Right ventricle myocardium inferior (tissue), 1 donor: ENCODE measurements at regions not wholly inside any gene's neighbourhood (a gene's known extent, or its start where the extent isn't known, plus 50 kb on each side); places are given as distances from the start of the nearest gene placed in this dataset.
"Not testable (repeated sequence)": the region's sequence is repeated elsewhere in the genome, so short reads cannot be mapped to it uniquely, and the experiment has no call there.

Experiments
- ATAC-seq: fragments of 200-7000 bp; cut with Tn5 transposase; one replicate; pipeline ENCODE4 v1.9.1; 2020; ENCODE audit warnings: mild to moderate bottlenecking, moderate library complexity
- DNase-seq: peaks from one replicate; pipeline ENCODE4 v3.0.0; 2021; ENCODE audit errors: missing footprints
- intact Hi-C: fragments of 100-400 bp; cut with DNase I; formaldehyde crosslinking; loops from one replicate; pipeline ENCODE4 v1.11.0; 2022
- donor health status: DM: no; HTN: yes; CAD: no; lungs with severe emphysema.

DNA sequence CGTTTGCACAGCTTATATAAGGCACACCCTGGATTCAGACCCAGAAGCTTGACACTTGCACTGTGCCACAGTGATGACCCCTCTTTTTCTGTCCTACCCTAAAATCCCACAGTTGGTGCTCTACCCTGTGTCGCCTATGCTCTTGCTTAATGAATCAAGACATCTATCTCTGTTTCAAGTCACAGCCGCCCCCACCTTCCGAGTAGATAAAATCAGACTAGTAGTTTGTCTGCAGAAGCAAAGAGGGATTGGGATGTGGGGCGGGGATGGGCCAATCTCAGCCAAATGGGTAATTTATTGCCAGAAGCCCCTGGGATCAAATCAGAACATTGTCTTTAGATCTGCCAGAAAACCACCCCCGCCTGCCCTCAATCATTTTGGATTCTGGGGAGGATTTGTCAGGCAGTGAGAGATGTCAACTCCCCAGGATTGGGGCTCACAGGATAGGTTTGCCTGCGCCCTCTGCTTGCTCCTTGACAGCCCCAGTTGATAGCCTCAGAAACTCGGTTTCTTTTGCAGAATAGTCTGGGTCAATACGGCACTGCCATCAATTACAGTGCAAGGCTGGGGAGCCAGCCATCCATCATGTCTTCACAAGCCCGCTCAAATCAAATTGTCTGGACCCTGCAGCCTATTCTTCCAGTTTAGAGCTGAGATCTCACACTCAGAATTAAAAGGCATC, 520.8 kb downstream of the GRIN2A start:
- intact Hi-C loops, result no loop called here
- ATAC-seq, result no peak
- no peak for DNase-seq

DNA sequence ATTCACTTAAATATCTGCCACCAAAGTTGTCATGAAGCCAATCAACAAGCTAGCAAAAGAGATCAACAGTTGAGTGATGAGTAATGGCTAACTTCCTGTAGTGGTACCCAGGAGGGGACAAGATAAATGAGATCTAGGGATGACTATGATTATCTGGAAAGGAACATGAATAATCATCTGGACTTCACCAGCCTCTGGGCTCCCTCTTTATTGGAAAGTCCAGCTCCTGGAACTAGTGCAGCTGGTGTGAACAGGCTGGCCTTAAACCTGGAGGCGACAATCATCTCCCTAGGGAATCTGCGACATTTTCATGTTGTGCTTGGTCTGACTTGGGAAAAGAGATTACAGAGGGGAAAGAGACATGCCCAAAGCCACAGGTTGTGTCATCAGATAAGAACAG, 518.6 kb downstream of the GRIN2A start:
- ATAC-seq, result no peak
- intact Hi-C loops, result no loop called here
- DNase-seq, result no peak

DNA sequence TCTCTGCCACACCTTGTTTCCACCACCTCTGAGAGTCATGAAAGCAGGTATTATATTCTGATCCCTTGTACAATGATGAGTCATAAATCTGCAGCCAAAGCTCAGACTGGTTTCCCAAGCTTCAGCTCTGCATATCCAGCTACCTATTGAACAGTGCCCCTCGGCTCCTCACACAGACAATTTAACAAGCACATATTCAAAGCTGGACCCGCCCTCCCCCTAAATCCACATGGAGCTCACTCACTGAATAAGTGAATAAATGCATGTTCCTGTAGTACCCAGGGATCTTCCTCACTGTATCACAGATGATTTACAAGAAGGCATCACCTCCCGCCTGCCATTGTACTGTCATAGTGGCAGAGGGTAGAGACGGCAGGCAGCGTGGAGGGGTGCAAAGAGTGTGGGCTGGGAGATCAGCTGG, 516.4 kb downstream of the GRIN2A start:
- DNase-seq, result no peak
- intact Hi-C loops, result no loop called here
- ATAC-seq, result no peak

- ATAC-seq, result no peak
- intact Hi-C loops, result no loop called here
These were observed 515.3 kb downstream of the GRIN2A start for GRCh38 chr16:9666834-9667480.

GRCh38 chr16:9670033-9670432, 512.2 kb downstream of the GRIN2A start:
- no peak for DNase-seq
- intact Hi-C loops, result no loop called here
- ATAC-seq, result no peak

More at GRCh38 chr16:9666834-9667480, 515.3 kb downstream of the GRIN2A start:
- no peak for DNase-seq

- DNase-seq, intact Hi-C loops, ATAC-seq: not testable (repeated sequence)
These were observed 511.6 kb downstream of the GRIN2A start for GRCh38 chr16:9670616-9671015.

DNA sequence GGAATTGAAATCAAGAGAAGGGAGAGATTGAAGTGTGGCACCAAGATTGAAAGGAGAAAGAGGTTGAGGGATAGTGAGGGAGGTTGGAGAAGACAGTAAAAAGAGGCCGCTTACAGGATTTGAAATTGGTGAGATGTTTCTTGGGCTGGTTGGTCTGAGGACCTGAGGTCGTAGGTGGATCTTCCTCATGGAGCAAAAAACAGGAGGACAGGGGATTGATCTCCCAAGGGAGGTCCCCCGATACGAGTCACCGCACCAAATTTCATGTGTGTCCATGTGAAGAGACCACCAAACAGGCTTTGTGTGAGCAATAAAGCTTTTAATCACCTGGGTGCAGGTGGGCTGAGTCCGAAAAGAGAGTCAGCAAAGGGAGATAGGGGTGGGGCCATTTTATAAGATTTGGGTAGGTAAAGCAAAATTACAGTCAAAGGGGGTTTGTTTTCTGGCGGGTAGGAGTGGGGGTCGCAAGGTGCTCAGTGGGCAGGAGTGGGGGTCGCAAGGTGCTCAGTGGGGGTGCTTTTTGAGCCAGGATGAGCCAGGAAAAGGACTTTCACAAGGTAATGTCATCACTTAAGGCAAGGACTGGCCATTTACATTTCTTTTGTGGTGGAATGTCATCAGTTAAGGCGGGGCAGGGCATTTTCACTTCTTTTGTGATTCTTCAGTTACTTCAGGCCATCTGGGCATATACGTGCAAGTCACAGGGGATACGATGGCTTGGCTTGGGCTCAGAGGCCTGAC, 505.5 kb downstream of the GRIN2A start:
- intact Hi-C loops, DNase-seq, ATAC-seq: not testable (repeated sequence)

- DNase-seq (no peak), ATAC-seq (no peak)
- intact Hi-C loops, result no loop called here
These were observed 505.0 kb downstream of the GRIN2A start for GRCh38 chr16:9677301-9677653.

DNA sequence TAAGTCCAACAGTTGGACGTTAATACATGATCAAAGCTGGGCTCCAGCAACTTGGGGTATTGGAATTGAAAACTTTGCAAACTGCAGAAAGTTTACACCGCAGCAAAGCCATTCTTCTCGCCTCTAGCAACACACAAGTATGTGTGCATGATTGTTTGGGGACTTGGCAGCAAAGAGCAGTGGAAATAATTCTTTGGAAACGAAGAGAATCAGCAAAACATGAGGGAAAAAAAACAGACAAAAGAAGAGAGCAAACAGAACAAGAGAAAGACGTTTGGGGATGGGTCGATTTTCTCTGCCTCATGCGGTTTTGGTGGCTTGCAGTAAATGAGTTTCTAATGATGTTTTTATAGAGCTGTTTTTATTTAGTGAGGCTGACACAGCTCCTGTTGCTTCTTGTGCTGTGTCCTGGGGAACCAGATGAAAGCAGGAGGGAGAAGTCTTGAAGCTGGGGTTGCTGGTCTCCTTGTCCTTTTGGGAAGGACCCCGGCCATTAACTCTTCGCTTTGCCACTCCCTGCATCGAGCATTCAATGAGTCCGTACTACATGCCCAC, 502.9 kb downstream of the GRIN2A start:
- DNase-seq, result no peak
- ATAC-seq, result no peak
- intact Hi-C loops, result no loop called here

DNA sequence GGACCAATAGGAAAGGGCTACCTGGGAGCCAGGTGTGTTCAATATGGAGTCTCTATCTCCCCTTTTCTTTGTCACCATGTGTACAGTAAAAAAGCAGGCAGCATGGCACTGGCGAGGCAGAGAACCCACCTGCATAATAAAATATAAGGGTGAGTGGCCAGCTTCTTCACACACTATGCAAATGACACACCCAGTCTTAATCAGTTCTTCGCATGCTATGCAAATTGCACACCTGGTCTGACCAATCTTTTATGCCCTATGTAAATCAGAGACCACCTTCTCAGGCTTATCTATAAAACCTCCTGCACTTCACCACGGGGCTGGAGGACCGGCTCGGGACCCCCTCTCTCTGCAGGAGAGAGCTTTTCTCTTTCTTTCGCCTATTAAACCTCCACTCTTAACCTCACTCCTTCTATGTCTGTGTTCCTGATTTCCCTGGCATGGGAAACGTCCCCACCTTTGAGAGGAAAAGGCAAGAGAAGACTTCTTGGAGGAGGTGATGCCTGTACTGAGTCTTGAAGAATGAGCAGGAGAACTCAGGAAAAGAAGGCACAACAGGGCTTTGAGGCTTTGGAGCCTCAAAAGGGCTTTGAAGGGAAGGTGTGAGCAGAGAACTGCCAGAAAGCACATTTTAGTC, 502.1 kb downstream of the GRIN2A start:
- DNase-seq (no peak), ATAC-seq (no peak)
- intact Hi-C loops, result no loop called here

DNA sequence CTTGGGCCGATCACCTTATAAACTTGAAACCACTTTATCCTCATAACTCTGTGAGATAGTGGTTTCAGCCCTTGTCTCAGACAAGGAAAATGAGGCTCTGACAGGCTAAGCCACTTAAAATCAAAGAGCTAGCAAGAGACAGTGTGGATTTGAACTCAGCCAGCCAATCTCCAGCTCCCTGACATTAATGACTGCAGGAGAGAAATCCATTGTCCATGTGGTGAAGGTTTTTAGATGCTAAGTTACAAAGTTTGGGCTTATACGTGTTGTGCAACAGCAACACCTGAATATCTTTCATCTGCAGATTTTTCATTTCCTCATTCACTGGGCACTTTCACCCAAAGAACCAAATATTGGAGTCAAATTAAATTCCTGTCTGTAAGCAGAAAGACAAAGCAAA, 501.3 kb downstream of the GRIN2A start:
- ATAC-seq (no peak), DNase-seq (no peak)
- intact Hi-C loops, result no loop called here

- DNase-seq (no peak), ATAC-seq (no peak)
- intact Hi-C loops, result no loop called here
These were observed 500.7 kb downstream of the GRIN2A start for GRCh38 chr16:9681508-9681907.

- intact Hi-C loops, result no loop called here
- DNase-seq (no peak), ATAC-seq (no peak)
These were observed 499.9 kb downstream of the GRIN2A start for GRCh38 chr16:9682320-9682719.

DNA sequence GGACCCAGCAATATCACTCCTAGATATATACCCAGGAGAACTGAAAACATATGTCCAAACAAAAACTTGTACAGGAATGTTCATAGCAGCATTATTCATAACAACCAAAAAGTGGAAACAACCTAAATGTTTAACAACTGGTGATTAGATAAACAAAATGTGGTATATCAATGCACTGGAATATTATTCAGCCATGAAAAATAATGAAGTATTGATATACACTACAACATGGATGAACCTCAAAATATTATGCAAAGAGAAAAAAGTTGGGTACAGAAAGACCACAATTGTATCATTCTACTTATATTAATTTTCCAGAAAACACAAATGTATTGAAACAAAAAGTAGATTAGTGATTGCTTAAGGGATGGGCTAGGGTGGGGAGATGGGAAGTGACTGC, 498.6 kb downstream of the GRIN2A start:
- no peak for DNase-seq
- intact Hi-C loops, result no loop called here
- ATAC-seq, result no peak

- ATAC-seq (no peak), DNase-seq (no peak)
- intact Hi-C loops, result no loop called here
These were observed 494.4 kb downstream of the GRIN2A start for GRCh38 chr16:9687737-9688319.

- DNase-seq, result no peak
- intact Hi-C loops, result no loop called here
- ATAC-seq, result no peak
These were observed 492.6 kb downstream of the GRIN2A start for GRCh38 chr16:9689597-9689996.

GRCh38 chr16:9695152-9695551, 487.1 kb downstream of the GRIN2A start:
- intact Hi-C loops, result no loop called here
- ATAC-seq, result no peak
- DNase-seq, result no peak
